Urothelium cell line (cell line): ENCODE measurements at regions not wholly inside any gene's neighbourhood (a gene's known extent, or its start where the extent isn't known, plus 50 kb on each side); places are given as distances from the start of the nearest gene placed in this dataset.
"Not testable (repeated sequence)": the region's sequence is repeated elsewhere in the genome, so short reads cannot be mapped to it uniquely, and the experiment has no call there.

Experiments
- DNase-seq: peaks from one replicate; pipeline ENCODE4 v3.0.0; 2011; ENCODE audit warnings: low spot score, mixed read lengths
- FAIRE-seq: peaks from 2 replicates; lab custom pipeline; 2011; peaks lifted over from hg19 to GRCh38; lab: Jason Lieb, UNC

DNA sequence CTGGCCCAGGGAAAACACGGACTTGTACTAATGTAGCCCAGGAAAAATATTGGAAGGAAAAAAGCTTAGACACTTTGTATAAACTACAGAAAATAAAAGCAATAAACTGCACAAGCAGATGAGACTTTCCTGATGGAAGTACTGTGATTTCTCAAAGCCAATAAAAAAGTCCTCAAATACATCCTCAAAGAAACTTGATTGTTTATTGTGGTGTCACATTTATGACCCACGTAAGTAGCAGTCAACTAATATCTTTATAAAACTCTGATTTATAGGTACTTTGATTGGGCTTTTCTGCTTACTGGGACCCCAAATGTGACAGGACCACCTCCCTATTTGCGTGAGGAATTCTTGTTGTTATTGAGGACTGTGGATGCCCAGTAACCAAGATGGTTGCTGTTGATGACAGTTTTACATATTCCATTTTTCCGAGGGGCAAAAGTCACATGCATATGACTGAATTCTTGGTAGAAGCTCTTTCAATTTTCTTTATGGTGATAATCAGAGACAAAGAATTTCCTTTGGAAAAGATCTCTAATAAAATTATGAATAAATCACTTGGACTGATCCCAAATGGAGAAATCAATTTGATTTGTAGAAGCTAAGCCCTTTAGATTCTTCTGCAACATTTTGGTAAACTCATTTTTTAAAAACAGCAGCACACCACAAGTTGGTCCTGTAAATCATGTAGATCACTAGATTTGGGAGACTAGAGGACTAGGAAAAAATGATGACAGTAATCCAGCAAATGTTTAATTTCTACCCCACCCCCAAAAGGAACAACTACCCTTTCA is 159.0 kb upstream of the TSC22D2 start:
- FAIRE-seq (no peak), DNase-seq (no peak)

DNA sequence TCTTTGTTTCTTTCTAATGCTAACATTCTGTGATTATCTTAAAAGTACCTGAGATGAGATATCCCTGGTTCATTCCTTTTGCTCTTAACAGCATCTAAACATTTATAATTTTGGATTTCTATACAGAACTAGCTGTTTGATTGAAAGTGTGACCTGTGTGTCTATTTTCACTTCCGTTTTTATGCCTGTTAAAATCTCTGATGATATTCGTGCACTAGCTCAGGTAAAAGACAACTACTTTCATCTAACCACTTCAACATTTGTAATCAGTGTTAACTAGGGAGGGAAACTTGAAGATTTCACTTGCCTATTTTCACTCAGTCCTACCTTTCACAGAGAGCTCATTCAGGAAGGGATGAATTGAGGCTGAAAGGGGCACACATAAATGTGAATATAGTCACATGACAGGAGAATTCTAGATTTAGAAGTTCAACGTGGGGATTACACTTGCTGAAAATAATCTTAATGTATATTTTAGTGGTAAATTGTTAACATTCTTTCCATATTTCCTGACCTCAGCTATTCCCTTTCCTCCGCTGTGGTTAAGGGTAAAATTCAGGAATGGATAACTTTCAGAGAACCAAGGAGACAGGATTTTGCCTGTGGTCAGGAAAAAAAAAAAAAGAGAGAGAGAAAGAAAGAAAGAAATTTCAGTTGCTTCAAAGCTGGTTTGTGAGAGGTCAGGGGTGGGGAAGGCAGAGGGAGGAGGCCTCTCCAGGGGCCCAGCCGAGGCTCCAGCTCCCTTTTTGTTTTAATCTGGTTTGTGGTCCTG is 159.8 kb upstream of the TSC22D2 start:
- peak; percentile 50 for DNase-seq
- FAIRE-seq, result no peak

- FAIRE-seq (no peak), DNase-seq (no peak)
These were observed 160.7 kb upstream of the TSC22D2 start for GRCh38 chr3:150247441-150247840.

GRCh38 chr3:150243466-150243865 is 164.6 kb upstream of the TSC22D2 start:
- FAIRE-seq, result no peak
- DNase-seq, result no peak

GRCh38 chr3:150242220-150242936 is 165.7 kb upstream of the TSC22D2 start:
- peak; percentile 20 for FAIRE-seq
- DNase-seq, result no peak

DNA sequence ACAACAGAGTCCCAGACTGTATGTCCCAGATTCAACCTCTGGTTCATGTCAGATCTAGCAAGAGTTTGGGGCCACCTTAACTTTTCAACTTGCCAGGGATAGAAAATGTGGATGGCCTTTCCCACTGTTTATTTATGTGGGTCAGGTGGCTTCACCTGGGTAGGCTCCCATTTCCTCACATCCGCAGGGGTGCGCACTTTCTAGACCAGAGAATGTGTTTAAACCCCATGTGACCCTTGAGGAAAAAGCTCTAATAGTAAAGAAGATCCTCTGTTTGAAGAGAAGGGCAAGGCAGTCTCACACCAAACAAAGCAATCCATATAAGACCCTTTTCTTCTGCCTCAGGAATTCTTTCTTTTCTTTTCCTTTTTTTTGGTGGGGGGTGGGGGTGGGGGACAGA is 167.2 kb upstream of the TSC22D2 start:
- FAIRE-seq (no peak), DNase-seq (no peak)

GRCh38 chr3:150239766-150240165 is 168.3 kb upstream of the TSC22D2 start:
- DNase-seq (no peak), FAIRE-seq (no peak)

- no peak for DNase-seq
- FAIRE-seq, result no peak
These were observed 169.0 kb upstream of the TSC22D2 start for GRCh38 chr3:150238995-150239619.

DNA sequence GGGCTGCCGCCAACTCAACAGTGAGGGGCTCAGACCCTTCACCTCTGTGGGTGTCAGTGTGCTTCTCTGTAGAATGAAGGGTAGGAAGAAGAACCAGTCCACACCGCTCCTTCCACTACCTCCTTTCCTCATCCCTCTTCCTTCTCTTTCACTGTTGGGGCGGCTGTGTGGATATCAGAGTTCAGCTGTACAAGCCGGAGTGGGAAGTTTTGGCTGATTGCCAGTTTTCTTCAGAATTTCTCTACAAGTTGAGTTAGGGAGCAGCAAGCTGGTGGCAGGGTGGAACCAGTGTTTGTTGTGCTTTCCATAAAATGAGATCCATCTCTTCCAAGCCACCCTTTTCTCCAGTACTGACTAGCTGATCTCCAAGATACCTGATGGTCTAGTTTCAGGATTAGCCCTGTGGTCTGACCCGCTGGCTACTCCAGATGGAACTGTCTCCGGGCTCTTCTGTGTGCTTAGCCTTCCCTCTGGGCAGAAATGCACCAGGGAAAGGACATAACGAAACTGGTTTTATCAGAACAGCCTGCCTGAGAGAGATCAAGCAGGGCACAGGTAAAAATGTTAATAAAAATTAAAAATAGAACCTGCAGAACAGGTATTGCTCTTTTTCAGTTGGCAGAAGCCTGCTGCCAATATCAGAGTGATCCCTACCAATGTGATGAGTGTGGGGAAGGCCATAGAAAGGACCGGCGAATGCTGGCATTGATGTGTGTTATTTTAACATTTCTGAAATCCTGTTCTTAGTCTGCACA is 169.9 kb upstream of the TSC22D2 start:
- DNase-seq, result no peak
- no peak for FAIRE-seq

DNA sequence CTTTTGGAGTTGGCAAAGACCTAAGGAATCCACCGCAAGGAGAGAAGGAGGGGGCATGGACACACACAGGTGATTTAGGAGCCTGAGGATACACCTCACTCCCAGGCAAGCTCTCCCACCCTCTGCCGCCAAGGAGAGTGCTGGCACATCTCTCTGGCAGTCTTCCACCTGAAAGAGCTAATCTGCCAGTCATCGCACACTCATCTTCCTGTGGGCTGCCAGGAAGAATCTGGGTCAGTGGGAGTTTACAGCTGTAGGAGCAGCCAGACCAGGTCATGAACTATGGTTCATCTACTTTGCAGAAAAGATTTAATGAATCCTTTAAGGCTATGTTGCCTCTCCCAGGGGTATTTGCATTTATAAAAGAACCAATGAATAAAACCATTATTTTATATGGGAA is 170.6 kb upstream of the TSC22D2 start:
- DNase-seq, result peak; percentile 76
- no peak for FAIRE-seq

- DNase-seq (no peak), FAIRE-seq (no peak)
These were observed 171.6 kb upstream of the TSC22D2 start for GRCh38 chr3:150236316-150237082.

DNA sequence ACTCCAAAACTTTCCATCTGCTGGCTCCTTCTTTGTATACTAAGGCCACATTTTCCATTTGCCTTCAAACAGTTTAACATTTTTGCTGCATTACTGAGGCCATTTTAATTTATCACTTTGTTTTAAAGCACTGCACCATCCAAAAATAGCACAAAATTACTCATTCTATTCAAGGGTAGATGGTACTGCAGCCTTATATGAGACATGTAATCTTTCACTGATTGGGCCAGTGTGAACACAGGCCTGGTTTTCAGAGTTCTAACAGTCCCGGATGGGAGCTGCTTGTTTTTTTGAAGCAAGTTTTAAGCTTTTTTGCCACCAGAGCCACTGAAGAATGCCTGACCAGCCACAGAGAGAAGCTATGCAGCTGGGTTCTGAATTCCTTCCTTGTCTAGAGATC is 172.3 kb upstream of the TSC22D2 start:
- FAIRE-seq (no peak), DNase-seq (no peak)

GRCh38 chr3:150232992-150233451 is 175.1 kb upstream of the TSC22D2 start:
- DNase-seq (no peak), FAIRE-seq (no peak)

DNA sequence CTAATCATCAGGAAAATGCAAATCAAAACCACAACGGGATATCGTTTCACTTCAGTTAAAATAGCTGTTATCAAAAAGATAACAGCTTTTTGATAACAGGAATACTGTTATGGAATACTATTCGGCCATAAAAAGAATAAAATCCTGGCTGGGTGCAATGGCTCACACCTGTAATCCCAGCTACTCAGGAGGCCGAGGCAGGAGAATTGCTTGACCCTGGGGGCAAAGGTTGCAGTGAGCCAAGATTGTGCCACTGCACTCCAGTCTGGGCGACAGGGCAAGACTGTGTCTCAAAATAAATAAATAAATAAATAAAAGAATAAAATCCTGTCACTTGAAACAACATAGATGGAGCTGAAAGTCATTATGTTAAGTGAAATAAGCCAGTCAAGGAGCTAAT is 178.1 kb upstream of the TSC22D2 start:
- no peak for FAIRE-seq
- DNase-seq, result no peak

DNA sequence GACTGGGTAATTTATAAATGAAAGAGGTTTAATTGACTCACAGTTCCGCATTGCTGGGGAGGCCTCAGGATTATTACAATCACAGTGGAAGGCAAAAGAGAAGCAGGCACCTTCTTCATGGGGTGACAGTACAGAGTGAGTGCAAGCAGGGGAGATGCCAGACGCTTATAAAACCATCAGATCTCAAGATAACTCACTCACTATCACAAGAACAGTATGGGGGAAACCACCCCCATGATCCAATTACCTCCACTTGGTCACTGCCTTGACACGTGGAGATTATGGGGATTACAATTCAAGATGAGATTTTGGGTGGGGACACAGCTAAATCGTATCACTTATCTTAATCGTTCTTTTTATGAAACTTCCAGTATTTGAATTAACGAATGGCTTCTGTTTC is 179.5 kb upstream of the TSC22D2 start:
- FAIRE-seq, DNase-seq: not testable (repeated sequence)

GRCh38 chr3:150227839-150228238 is 180.3 kb upstream of the TSC22D2 start:
- FAIRE-seq (no peak), DNase-seq (no peak)

GRCh38 chr3:150225986-150226385 is 182.1 kb upstream of the TSC22D2 start:
- no peak for DNase-seq

GRCh38 chr3:150223558-150223957 is 184.5 kb upstream of the TSC22D2 start:
- FAIRE-seq (no peak), DNase-seq (no peak)

More at GRCh38 chr3:150225986-150226385, 182.1 kb upstream of the TSC22D2 start:
- FAIRE-seq, result no peak

- DNase-seq (no peak), FAIRE-seq (no peak)
These were observed 185.2 kb upstream of the TSC22D2 start for GRCh38 chr3:150222691-150223489.
